ENCODE measurements at regions not wholly inside any gene's neighbourhood (a gene's known extent, or its start where the extent isn't known, plus 50 kb on each side); places are given as distances from the start of the nearest gene placed in this dataset.

DNA sequence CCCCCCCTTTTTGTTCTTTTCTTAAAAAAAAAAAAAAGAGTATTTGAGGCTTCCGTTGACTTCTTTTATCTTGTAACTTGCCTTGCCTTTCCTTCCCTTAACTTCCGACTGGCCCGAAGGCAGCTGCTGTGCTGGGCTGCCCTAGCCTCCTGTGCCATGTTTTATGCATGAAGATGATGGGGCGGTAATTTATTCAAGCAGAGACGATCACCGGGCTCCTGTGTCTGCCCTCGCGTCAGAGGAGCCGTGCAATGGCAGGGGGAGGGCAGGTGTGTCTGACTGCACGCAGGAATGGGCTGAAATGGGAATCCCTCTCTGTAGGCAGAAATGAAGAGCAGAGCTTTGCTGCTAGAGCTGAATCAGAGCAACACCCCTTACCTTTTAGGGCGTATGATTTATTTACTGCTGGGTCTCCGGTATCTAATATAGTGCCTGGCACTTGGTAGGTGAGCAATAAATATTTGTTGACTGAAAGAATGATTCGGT lies 106.3 kb upstream of the RIPOR2 start:
- DNase-seq (ENCODE audit: low spot score) (no peak), ATAC-seq (peak; percentile 30; the same call in 1 of the 2 replicates)

DNA sequence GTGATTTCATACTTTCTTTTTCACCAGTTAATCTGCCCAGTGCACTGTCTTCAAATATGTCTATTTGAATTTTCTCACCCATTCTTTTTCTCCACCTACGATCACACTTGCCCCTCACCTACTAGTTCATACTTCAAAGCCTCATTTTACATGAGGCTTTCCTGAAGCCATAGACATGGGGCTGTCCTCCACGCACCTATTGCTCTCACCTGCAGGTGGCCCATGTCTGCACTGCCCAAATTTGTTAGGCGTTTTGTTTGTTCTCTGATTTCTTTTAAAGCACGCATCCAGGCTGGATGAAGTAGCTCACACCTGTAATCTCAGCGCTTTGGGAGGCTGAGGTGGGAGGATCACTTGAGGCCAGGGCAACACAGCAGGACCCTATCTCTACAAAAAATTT lies 106.8 kb upstream of the RIPOR2 start:
- Mint-ChIP-seq H3K27me3 (ENCODE audit: low read depth) (no peaks in the 10 kb centered on the region), H3K4me3 (no peak overlapping the region), H3K27ac (no peak overlapping the region), H3K36me3 (no peaks in the 10 kb centered on the region), H3K9me3 (peaks cover 15% of the 10 kb centered on the region), H3K4me1 (peaks cover 13% of the 10 kb centered on the region)
- DNase-seq (ENCODE audit: low spot score) (no peak), ATAC-seq (peak; percentile 81)
- TF ChIP-seq CBFB (CRISPR knock-in tag; IDR thresholded peaks at IDR 0.05; ENCODE audit: low read depth) (no peak), ZNF219 (CRISPR knock-in tag; IDR thresholded peaks at IDR 0.05; ENCODE audit: borderline replicate concordance) (no peak), IRF2 (CRISPR knock-in tag; IDR thresholded peaks at IDR 0.05; ENCODE audit: borderline replicate concordance, low read depth) (no peak)
- TF ChIP-seq, protein P1, sequence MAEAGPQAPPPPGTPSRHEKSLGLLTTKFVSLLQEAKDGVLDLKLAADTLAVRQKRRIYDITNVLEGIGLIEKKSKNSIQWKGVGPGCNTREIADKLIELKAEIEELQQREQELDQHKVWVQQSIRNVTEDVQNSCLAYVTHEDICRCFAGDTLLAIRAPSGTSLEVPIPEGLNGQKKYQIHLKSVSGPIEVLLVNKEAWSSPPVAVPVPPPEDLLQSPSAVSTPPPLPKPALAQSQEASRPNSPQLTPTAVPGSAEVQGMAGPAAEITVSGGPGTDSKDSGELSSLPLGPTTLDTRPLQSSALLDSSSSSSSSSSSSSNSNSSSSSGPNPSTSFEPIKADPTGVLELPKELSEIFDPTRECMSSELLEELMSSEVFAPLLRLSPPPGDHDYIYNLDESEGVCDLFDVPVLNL (CRISPR knock-in tag; IDR thresholded peaks at IDR 0.05; ENCODE audit: borderline replicate concordance, low read depth): no peak
- TF ChIP-seq, protein P2, sequence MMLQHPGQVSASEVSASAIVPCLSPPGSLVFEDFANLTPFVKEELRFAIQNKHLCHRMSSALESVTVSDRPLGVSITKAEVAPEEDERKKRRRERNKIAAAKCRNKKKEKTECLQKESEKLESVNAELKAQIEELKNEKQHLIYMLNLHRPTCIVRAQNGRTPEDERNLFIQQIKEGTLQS (CRISPR knock-in tag; conservative IDR thresholded peaks at IDR 0.05): no peak
- ChIA-PET POLR2A (interaction anchor here (0.7 kb wide), 1 partner anchor 717 kb away, joined by 3 read pairs; no protein-coding TSS in a partner anchor), CTCF (interaction anchor here (0.8 to 2.7 kb wide), 5 partner anchors 15 to 177 kb away, joined by 3 to 9 read pairs (median 3); no protein-coding TSS in a partner anchor)

More for the DNA sequence above, 106.3 kb upstream of the RIPOR2 start:
- Mint-ChIP-seq H3K4me1 (peaks cover 13% of the 10 kb centered on the region), H3K4me3 (no peak overlapping the region), H3K27me3 (ENCODE audit: low read depth) (no peaks in the 10 kb centered on the region), H3K36me3 (no peaks in the 10 kb centered on the region), H3K27ac (peak overlapping the region; percentile 54), H3K9me3 (peaks cover 15% of the 10 kb centered on the region)
- ChIA-PET POLR2A (interaction anchor here (0.7 kb wide), 1 partner anchor 718 kb away, joined by 3 read pairs; no protein-coding TSS in a partner anchor), CTCF (interaction anchor here (0.8 to 2.7 kb wide), 4 partner anchors 15 to 34 kb away, joined by 3 to 9 read pairs (median 3); no protein-coding TSS in a partner anchor)
- no peak for TF ChIP-seq ETV6 (CRISPR knock-in tag; IDR thresholded peaks at IDR 0.05)
- TF ChIP-seq OVOL2 (CRISPR knock-in tag; IDR thresholded peaks at IDR 0.05; ENCODE audit: borderline replicate concordance): no peak
- TF ChIP-seq, protein P3, sequence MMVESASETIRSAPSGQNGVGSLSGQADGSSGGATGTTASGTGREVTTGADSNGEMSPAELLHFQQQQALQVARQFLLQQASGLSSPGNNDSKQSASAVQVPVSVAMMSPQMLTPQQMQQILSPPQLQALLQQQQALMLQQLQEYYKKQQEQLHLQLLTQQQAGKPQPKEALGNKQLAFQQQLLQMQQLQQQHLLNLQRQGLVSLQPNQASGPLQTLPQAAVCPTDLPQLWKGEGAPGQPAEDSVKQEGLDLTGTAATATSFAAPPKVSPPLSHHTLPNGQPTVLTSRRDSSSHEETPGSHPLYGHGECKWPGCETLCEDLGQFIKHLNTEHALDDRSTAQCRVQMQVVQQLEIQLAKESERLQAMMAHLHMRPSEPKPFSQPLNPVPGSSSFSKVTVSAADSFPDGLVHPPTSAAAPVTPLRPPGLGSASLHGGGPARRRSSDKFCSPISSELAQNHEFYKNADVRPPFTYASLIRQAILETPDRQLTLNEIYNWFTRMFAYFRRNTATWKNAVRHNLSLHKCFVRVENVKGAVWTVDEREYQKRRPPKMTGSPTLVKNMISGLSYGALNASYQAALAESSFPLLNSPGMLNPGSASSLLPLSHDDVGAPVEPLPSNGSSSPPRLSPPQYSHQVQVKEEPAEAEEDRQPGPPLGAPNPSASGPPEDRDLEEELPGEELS (CRISPR knock-in tag; IDR thresholded peaks at IDR 0.05): no peak
- TF ChIP-seq SOX15 (CRISPR knock-in tag; IDR thresholded peaks at IDR 0.05): no peak
- TF ChIP-seq SMAD3 (CRISPR knock-in tag; IDR thresholded peaks at IDR 0.05; ENCODE audit: borderline replicate concordance): no peak

DNA sequence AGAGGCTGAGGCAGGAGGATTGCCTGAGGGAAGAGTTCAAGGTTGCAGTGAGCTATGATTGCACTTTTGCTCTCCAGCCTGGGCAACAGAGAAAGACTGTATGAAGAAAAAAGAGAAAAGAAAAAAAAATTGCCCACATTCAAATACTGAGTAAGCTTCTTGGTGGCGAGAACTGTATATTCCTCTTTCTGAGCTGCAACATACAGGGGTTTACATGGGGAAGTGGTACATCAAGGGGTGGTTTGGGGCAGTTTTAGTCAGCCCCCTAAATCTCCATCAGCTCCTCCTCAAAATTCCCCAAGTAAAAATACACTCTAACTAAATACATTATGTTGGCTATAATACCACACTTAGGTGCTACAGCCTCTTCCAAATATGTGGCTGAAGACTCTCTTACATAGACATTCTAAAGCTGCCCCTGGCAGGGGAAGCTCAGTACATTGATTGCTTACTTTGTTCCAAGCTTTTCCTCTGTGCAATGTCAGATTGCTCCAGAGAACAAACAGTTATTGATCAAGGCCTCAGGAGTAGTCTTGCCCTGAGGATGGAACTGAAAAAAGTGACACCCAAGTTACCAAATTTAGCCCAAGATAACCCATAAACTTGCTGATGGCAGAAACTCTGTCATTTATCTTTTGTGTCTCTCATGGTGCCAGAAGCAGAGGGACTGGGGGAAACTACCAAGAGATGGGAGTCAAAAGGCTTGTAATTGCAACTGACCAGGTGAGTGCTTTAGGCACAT lies 107.4 kb upstream of the RIPOR2 start:
- CTCF ChIA-PET: interaction anchor here (0.8 to 2.7 kb wide), 4 partner anchors 16 to 178 kb away, joined by 3 to 9 read pairs (median 4); no protein-coding TSS in a partner anchor
- H3K27ac Mint-ChIP-seq: no peak overlapping the region
- no peak overlapping the region for H3K4me3 Mint-ChIP-seq
- POLR2A ChIA-PET: no interaction called here
- peaks cover 14% of the 10 kb centered on the region for H3K9me3 Mint-ChIP-seq
- H3K36me3 Mint-ChIP-seq: no peaks in the 10 kb centered on the region
- H3K27me3 Mint-ChIP-seq (ENCODE audit: low read depth): no peaks in the 10 kb centered on the region
- no peak for ATAC-seq
- H3K4me1 Mint-ChIP-seq: peaks cover 13% of the 10 kb centered on the region
- no peak for DNase-seq (ENCODE audit: low spot score)
- TF ChIP-seq SMAD4 (CRISPR knock-in tag; IDR thresholded peaks at IDR 0.05) (no peak), JAZF1 (CRISPR knock-in tag; IDR thresholded peaks at IDR 0.05) (no peak), ZNF423 (CRISPR knock-in tag; IDR thresholded peaks at IDR 0.05) (no peak), SOX15 (CRISPR knock-in tag; IDR thresholded peaks at IDR 0.05) (no peak), FOXK1 (CRISPR knock-in tag; IDR thresholded peaks at IDR 0.05) (no peak), NR1H2 (CRISPR knock-in tag; IDR thresholded peaks at IDR 0.05) (no peak), GRHL2 (CRISPR knock-in tag; IDR thresholded peaks at IDR 0.05; ENCODE audit: insufficient replicate concordance, severe bottlenecking) (no peak), RORB (CRISPR knock-in tag; IDR thresholded peaks at IDR 0.05) (no peak)
- TF ChIP-seq, protein P4, sequence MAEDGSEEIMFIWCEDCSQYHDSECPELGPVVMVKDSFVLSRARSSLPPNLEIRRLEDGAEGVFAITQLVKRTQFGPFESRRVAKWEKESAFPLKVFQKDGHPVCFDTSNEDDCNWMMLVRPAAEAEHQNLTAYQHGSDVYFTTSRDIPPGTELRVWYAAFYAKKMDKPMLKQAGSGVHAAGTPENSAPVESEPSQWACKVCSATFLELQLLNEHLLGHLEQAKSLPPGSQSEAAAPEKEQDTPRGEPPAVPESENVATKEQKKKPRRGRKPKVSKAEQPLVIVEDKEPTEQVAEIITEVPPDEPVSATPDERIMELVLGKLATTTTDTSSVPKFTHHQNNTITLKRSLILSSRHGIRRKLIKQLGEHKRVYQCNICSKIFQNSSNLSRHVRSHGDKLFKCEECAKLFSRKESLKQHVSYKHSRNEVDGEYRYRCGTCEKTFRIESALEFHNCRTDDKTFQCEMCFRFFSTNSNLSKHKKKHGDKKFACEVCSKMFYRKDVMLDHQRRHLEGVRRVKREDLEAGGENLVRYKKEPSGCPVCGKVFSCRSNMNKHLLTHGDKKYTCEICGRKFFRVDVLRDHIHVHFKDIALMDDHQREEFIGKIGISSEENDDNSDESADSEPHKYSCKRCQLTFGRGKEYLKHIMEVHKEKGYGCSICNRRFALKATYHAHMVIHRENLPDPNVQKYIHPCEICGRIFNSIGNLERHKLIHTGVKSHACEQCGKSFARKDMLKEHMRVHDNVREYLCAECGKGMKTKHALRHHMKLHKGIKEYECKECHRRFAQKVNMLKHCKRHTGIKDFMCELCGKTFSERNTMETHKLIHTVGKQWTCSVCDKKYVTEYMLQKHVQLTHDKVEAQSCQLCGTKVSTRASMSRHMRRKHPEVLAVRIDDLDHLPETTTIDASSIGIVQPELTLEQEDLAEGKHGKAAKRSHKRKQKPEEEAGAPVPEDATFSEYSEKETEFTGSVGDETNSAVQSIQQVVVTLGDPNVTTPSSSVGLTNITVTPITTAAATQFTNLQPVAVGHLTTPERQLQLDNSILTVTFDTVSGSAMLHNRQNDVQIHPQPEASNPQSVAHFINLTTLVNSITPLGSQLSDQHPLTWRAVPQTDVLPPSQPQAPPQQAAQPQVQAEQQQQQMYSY (CRISPR knock-in tag; IDR thresholded peaks at IDR 0.05): no peak
- TF ChIP-seq, protein P5, sequence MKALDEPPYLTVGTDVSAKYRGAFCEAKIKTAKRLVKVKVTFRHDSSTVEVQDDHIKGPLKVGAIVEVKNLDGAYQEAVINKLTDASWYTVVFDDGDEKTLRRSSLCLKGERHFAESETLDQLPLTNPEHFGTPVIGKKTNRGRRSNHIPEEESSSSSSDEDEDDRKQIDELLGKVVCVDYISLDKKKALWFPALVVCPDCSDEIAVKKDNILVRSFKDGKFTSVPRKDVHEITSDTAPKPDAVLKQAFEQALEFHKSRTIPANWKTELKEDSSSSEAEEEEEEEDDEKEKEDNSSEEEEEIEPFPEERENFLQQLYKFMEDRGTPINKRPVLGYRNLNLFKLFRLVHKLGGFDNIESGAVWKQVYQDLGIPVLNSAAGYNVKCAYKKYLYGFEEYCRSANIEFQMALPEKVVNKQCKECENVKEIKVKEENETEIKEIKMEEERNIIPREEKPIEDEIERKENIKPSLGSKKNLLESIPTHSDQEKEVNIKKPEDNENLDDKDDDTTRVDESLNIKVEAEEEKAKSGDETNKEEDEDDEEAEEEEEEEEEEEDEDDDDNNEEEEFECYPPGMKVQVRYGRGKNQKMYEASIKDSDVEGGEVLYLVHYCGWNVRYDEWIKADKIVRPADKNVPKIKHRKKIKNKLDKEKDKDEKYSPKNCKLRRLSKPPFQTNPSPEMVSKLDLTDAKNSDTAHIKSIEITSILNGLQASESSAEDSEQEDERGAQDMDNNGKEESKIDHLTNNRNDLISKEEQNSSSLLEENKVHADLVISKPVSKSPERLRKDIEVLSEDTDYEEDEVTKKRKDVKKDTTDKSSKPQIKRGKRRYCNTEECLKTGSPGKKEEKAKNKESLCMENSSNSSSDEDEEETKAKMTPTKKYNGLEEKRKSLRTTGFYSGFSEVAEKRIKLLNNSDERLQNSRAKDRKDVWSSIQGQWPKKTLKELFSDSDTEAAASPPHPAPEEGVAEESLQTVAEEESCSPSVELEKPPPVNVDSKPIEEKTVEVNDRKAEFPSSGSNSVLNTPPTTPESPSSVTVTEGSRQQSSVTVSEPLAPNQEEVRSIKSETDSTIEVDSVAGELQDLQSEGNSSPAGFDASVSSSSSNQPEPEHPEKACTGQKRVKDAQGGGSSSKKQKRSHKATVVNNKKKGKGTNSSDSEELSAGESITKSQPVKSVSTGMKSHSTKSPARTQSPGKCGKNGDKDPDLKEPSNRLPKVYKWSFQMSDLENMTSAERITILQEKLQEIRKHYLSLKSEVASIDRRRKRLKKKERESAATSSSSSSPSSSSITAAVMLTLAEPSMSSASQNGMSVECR (CRISPR knock-in tag; IDR thresholded peaks at IDR 0.05; ENCODE audit: borderline replicate concordance): no peak

All from WTC11 (cell line).